Retinal pigment epithelial cell (primary cell): ENCODE measurements at regions not wholly inside any gene's neighbourhood (a gene's known extent, or its start where the extent isn't known, plus 50 kb on each side); places are given as distances from the start of the nearest gene placed in this dataset.

Experiments
- DNase-seq: peaks from one replicate; pipeline ENCODE4 v3.0.0-alpha.2; 2010; ENCODE audit warnings: low read depth
- H3K4me3 ChIP-seq: 2 replicates; pipeline ENCODE4 v1.5.1; 2011; ENCODE audit warnings: mild to moderate bottlenecking, low read length, control low read depth, moderate library complexity
- CTCF ChIP-seq: conservative IDR thresholded peaks from 2 replicates; pipeline ENCODE4 v1.5.1; 2011; ENCODE audit warnings: low read depth, low read length, control low read depth, inconsistent platforms

DNA sequence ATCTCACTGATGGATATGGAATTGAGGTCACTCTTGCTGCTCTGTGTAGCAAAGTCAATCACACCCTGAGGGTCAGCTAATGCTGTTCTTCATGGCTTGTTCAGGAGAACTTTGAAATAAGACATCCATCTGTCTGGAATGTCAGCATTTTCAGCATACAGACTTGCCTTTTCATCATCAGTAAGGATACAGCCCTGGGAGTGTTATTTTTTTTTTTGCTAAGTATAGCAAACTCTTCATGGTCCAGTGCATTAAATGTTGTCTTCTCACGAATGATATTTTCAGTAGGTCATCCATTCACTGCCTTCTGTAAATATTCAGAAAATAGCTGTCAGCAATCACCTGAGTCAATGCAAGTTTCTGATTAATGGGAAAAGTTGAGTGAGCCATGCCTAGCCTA is 268.8 kb upstream of the SMIM31 start:
- no peak for DNase-seq
- H3K4me3 ChIP-seq = no peak overlapping the region
- no peak for TF ChIP-seq CTCF

DNA sequence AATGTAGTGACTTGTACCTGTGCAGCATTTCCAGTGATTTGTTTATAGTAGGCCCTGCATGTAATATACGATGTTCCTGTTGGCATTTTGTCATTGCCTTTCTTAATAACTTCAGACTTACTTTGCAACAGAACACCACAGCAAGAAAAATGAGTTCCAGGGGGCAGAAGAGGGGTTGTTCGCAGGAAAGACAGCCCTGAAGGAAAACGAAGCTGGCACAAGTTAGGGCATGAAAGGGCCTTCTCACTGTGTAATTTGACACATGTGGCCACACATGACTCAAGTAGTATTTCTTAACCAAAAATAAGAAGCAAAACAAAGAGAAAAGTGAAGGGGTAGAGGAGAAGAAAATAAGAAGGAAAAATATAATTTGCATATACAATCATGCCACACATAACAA is 265.8 kb upstream of the SMIM31 start:
- H3K4me3 ChIP-seq = no peak overlapping the region
- no peak for DNase-seq
- TF ChIP-seq CTCF = no peak

GRCh38 chr4:164501074-164501473 is 252.9 kb upstream of the SMIM31 start:
- no peak for TF ChIP-seq CTCF
- DNase-seq = no peak

GRCh38 chr4:164503874-164504273 is 250.1 kb upstream of the SMIM31 start:
- no peak for DNase-seq
- no peak overlapping the region for H3K4me3 ChIP-seq
- no peak for TF ChIP-seq CTCF

More at GRCh38 chr4:164501074-164501473, 252.9 kb upstream of the SMIM31 start:
- no peak overlapping the region for H3K4me3 ChIP-seq

- TF ChIP-seq CTCF = no peak
- DNase-seq = no peak
- no peak overlapping the region for H3K4me3 ChIP-seq
Observed at GRCh38 chr4:164508097-164508496, 245.8 kb upstream of the SMIM31 start.

GRCh38 chr4:164508771-164509170 is 245.2 kb upstream of the SMIM31 start:
- no peak for DNase-seq
- TF ChIP-seq CTCF = no peak

DNA sequence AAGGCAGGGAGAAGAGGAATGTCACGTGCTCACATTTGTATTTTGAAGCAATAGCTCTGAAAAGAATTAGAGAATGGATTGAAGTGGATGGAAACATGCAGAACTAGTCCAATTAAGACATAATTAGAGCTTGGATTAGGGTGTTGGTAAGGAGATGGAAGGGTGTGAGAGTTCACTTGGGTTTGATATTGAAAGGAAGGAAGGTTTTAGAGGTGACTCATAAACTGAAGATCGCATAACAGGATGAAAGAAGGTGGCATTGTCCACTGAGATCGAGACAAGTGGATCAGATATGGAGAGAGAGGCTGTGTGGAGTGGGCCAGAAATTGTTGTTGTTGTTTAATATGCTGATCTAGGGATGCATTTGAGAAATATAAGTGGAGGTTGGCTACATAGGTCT is 244.0 kb upstream of the SMIM31 start:
- no peak for DNase-seq
- H3K4me3 ChIP-seq = no peak overlapping the region
- no peak for TF ChIP-seq CTCF

More at GRCh38 chr4:164508771-164509170, 245.2 kb upstream of the SMIM31 start:
- no peak overlapping the region for H3K4me3 ChIP-seq
